ENCODE measurements at regions not wholly inside any gene's neighbourhood (a gene's known extent, or its start where the extent isn't known, plus 50 kb on each side); places are given as distances from the start of the nearest gene placed in this dataset.

- no peak for DNase-seq (ENCODE audit: low read depth)
- no peak for TF ChIP-seq CTCF (IDR thresholded peaks at IDR 0.05; ENCODE audit: low read length, missing control alignments)
- H3K4me3 ChIP-seq (replicated peaks; ENCODE audit: low read depth, low read length) = no peak overlapping the region
These were observed 325.2 kb downstream of the PSAT1 start for GRCh38 chr9:78622126-78622525.

GRCh38 chr9:78626971-78627370 lies 330.0 kb downstream of the PSAT1 start:
- no peak for TF ChIP-seq CTCF (IDR thresholded peaks at IDR 0.05; ENCODE audit: low read length, missing control alignments)
- no peak overlapping the region for H3K4me3 ChIP-seq (replicated peaks; ENCODE audit: low read depth, low read length)
- DNase-seq (ENCODE audit: low read depth) = no peak

GRCh38 chr9:78630966-78631365 lies 334.0 kb downstream of the PSAT1 start:
- no peak for DNase-seq (ENCODE audit: low read depth)
- H3K4me3 ChIP-seq (replicated peaks; ENCODE audit: low read depth, low read length) = no peak overlapping the region
- TF ChIP-seq CTCF (IDR thresholded peaks at IDR 0.05; ENCODE audit: low read length, missing control alignments) = no peak

GRCh38 chr9:78640728-78641127 lies 343.8 kb downstream of the PSAT1 start:
- no peak for DNase-seq (ENCODE audit: low read depth)
- no peak overlapping the region for H3K4me3 ChIP-seq (replicated peaks; ENCODE audit: low read depth, low read length)
- no peak for TF ChIP-seq CTCF (IDR thresholded peaks at IDR 0.05; ENCODE audit: low read length, missing control alignments)

- TF ChIP-seq CTCF (IDR thresholded peaks at IDR 0.05; ENCODE audit: low read length, missing control alignments) = no peak
- peak; percentile 7 for DNase-seq (ENCODE audit: low read depth)
- no peak overlapping the region for H3K4me3 ChIP-seq (replicated peaks; ENCODE audit: low read depth, low read length)
These were observed 347.4 kb downstream of the PSAT1 start for GRCh38 chr9:78644359-78644758.

- no peak for TF ChIP-seq CTCF (IDR thresholded peaks at IDR 0.05; ENCODE audit: low read length, missing control alignments)
- no peak for DNase-seq (ENCODE audit: low read depth)
- H3K4me3 ChIP-seq (replicated peaks; ENCODE audit: low read depth, low read length) = no peak overlapping the region
These were observed 357.4 kb downstream of the PSAT1 start for GRCh38 chr9:78654324-78654723.

- H3K4me3 ChIP-seq (replicated peaks; ENCODE audit: low read depth, low read length) = no peak overlapping the region
- TF ChIP-seq CTCF (IDR thresholded peaks at IDR 0.05; ENCODE audit: low read length, missing control alignments) = no peak
- no peak for DNase-seq (ENCODE audit: low read depth)
These were observed 366.4 kb downstream of the PSAT1 start for GRCh38 chr9:78663369-78663768.

All from fibroblast of pulmonary artery (primary cell).